ENCODE measurements at regions not wholly inside any gene's neighbourhood (a gene's known extent, or its start where the extent isn't known, plus 50 kb on each side); places are given as distances from the start of the nearest gene placed in this dataset.

DNA sequence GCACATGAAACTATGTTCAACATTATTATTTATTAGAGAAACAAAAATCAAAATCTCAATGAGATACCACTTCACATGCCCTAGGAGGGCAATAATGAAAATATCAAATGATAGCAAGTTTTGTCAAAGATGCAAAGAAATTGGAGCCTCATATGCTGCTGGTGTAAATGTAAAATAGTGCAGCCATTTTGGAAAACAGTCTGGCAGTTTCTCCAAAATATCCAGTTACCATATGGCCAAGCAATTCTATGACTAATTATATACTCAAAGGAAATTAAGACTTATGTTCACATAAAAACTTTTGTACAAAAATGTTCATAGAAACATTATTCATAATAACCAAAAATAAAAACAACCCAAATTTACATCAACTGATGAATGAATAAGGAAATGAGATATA is 313.6 kb upstream of the LMO3 start:
- H2AFZ ChIP-seq (ENCODE audit: low read length): no peak overlapping the region
- ChIA-PET CTCF (ENCODE audit: unreplicated experiment) (no interaction called here), POLR2A (no interaction called here)
- H3K9me2 ChIP-seq (ENCODE audit: insufficient read depth, low read length): no peaks in the 10 kb centered on the region
- BruUV-seq (replicated peaks): no TSS peak
- H3K4me1 ChIP-seq (ENCODE audit: insufficient read depth, low read length, poor library complexity, severe bottlenecking): no peaks in the 10 kb centered on the region
- no peaks in the 10 kb centered on the region for H3K36me3 ChIP-seq (ENCODE audit: insufficient read depth, low read length)
- intact Hi-C loops (cut with micrococcal nuclease; ENCODE audit: unreplicated experiment): no loop called here
- H3K9me3 ChIP-seq (ENCODE audit: low read length): 0 out of 2 replicates have a peak, but pooled peaks cover 7% of the 10 kb centered on the region
- no peak overlapping the region for H3K27ac ChIP-seq (ENCODE audit: low read depth, low read length, poor library complexity, severe bottlenecking)
- no peaks in the 10 kb centered on the region for H3K79me2 ChIP-seq (ENCODE audit: insufficient read depth, low read depth, low read length)
- no peak overlapping the region for H3K4me2 ChIP-seq (ENCODE audit: low read length)
- TF ChIP-seq, protein P1, sequence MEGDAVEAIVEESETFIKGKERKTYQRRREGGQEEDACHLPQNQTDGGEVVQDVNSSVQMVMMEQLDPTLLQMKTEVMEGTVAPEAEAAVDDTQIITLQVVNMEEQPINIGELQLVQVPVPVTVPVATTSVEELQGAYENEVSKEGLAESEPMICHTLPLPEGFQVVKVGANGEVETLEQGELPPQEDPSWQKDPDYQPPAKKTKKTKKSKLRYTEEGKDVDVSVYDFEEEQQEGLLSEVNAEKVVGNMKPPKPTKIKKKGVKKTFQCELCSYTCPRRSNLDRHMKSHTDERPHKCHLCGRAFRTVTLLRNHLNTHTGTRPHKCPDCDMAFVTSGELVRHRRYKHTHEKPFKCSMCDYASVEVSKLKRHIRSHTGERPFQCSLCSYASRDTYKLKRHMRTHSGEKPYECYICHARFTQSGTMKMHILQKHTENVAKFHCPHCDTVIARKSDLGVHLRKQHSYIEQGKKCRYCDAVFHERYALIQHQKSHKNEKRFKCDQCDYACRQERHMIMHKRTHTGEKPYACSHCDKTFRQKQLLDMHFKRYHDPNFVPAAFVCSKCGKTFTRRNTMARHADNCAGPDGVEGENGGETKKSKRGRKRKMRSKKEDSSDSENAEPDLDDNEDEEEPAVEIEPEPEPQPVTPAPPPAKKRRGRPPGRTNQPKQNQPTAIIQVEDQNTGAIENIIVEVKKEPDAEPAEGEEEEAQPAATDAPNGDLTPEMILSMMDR (conservative IDR thresholded peaks at IDR 0.05; ENCODE audit: low read length): no peak
- no peak for TF ChIP-seq EZH2phosphoT487 (IDR thresholded peaks at IDR 0.05; ENCODE audit: borderline replicate concordance, low read depth, low read length)
- H4K20me1 ChIP-seq (ENCODE audit: insufficient read depth, low read length): no peaks in the 10 kb centered on the region
- DNase-seq (ENCODE audit: low spot score): no peak
- no peak overlapping the region for H3K4me3 ChIP-seq (ENCODE audit: low read depth, low read length, poor library complexity, severe bottlenecking)

DNA sequence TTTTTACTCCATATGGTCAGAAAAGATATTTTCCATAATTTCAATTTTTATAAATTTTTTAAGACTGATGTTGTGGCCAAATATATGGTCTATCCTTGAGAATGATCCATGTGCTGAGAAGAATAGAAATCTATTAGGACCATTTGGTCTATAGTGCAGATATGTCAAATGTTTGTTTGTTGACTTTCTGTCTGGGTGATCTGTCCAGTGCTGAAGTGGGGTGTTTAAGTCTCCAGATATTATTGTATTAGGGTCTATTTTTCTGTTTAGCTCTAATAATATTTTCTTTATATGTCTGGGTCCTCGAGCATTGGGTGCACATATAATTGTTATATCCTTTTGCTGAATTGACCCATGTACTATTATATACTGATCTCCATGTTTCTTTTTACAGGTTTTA is 308.9 kb upstream of the LMO3 start:
- Histone ChIP-seq H3K9me2 (ENCODE audit: insufficient read depth, low read length) (no peaks in the 10 kb centered on the region), H3K4me3 (ENCODE audit: low read depth, low read length, poor library complexity, severe bottlenecking) (no peak overlapping the region), H3K9me3 (ENCODE audit: low read length) (0 out of 2 replicates have a peak, but pooled peaks cover 6% of the 10 kb centered on the region), H3K79me2 (ENCODE audit: insufficient read depth, low read depth, low read length) (no peaks in the 10 kb centered on the region), H4K20me1 (ENCODE audit: insufficient read depth, low read length) (no peaks in the 10 kb centered on the region), H2AFZ (ENCODE audit: low read length) (no peak overlapping the region), H3K4me2 (ENCODE audit: low read length) (no peak overlapping the region), H3K27ac (ENCODE audit: low read depth, low read length, poor library complexity, severe bottlenecking) (no peak overlapping the region), H3K36me3 (ENCODE audit: insufficient read depth, low read length) (no peaks in the 10 kb centered on the region), H3K4me1 (ENCODE audit: insufficient read depth, low read length, poor library complexity, severe bottlenecking) (no peaks in the 10 kb centered on the region)
- no peak for TF ChIP-seq EZH2phosphoT487 (IDR thresholded peaks at IDR 0.05; ENCODE audit: borderline replicate concordance, low read depth, low read length)
- TF ChIP-seq, protein P1 (conservative IDR thresholded peaks at IDR 0.05; ENCODE audit: low read length): no peak
- BruUV-seq (replicated peaks): no TSS peak
- ChIA-PET CTCF (ENCODE audit: unreplicated experiment) (no interaction called here), POLR2A (no interaction called here)
- no peak for DNase-seq (ENCODE audit: low spot score)
- intact Hi-C loops (cut with micrococcal nuclease; ENCODE audit: unreplicated experiment): no loop called here

DNA sequence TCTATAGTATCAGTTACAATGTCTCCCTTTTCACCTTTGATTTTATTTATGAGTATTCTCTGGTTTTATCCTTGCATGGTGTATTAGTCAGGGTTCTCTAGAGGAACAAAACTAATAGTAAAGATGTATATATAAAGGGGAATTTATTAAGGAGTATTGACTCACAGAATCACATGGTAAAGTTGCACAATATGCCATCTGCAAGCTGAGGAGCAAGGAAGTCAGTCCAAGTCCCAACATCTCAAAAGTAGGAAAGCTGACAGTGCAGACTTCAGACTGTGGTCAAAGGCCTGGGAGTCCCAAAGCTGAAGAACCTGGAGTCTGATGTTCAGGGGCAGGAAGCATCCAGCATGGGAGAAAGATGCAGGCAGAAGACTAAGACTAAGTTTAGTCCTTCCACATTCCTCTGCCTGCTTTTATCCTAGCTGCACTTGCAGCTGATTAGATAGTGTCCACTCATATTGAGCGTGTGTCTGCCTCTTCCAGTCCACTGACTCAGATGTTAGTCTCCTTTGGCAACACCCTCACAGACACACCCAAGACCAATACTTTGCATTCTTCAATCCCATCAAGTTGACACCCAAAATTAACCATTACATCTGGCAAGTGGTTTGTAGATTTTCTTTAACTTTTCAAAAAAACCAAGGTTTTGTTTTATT is 308.0 kb upstream of the LMO3 start:
- intact Hi-C loops (cut with micrococcal nuclease; ENCODE audit: unreplicated experiment): no loop called here
- Histone ChIP-seq H3K9me3 (ENCODE audit: low read length) (no peaks in the 10 kb centered on the region), H2AFZ (ENCODE audit: low read length) (no peak overlapping the region), H3K27ac (ENCODE audit: low read depth, low read length, poor library complexity, severe bottlenecking) (no peak overlapping the region), H3K36me3 (ENCODE audit: insufficient read depth, low read length) (no peaks in the 10 kb centered on the region), H4K20me1 (ENCODE audit: insufficient read depth, low read length) (no peaks in the 10 kb centered on the region), H3K4me3 (ENCODE audit: low read depth, low read length, poor library complexity, severe bottlenecking) (no peak overlapping the region), H3K4me2 (ENCODE audit: low read length) (no peak overlapping the region), H3K79me2 (ENCODE audit: insufficient read depth, low read depth, low read length) (no peaks in the 10 kb centered on the region), H3K9me2 (ENCODE audit: insufficient read depth, low read length) (no peaks in the 10 kb centered on the region), H3K4me1 (ENCODE audit: insufficient read depth, low read length, poor library complexity, severe bottlenecking) (no peaks in the 10 kb centered on the region)
- no peak for DNase-seq (ENCODE audit: low spot score)
- TF ChIP-seq, protein P1 (conservative IDR thresholded peaks at IDR 0.05; ENCODE audit: low read length): no peak
- no peak for TF ChIP-seq EZH2phosphoT487 (IDR thresholded peaks at IDR 0.05; ENCODE audit: borderline replicate concordance, low read depth, low read length)
- BruUV-seq (replicated peaks): no TSS peak
- CTCF ChIA-PET (ENCODE audit: unreplicated experiment): no interaction called here
- POLR2A ChIA-PET: no interaction called here
